Prostate gland (tissue), 2 donors: ENCODE measurements at regions not wholly inside any gene's neighbourhood (a gene's known extent, or its start where the extent isn't known, plus 50 kb on each side); places are given as distances from the start of the nearest gene placed in this dataset.

Experiments
- CTCF ChIP-seq, 4 experiments: fragments of 200-600 bp in 2 of 4; fragments of 450-650 bp in 2 of 4; sonication (generic) in 2 of 4; IDR thresholded peaks; 1 replicate in 3 of 4; 2 replicates in 1 of 4; pipeline ENCODE4 v1.5.1; 2016 to 2019; ENCODE audit warnings: antibody characterized with exemption in 4 of 4, mild to moderate bottlenecking in 2 of 4, moderate library complexity in 2 of 4
- POLR2A ChIP-seq: fragments of 450-650 bp; IDR thresholded peaks from one replicate; pipeline ENCODE4 v1.6.1; 2016; ENCODE audit warnings: antibody characterized with exemption, mild to moderate bottlenecking

GRCh38 chr2:51263951-51264350 lies 232.0 kb upstream of the NRXN1 start:
- TF ChIP-seq CTCF (IDR thresholded peaks at IDR 0.05) (no peak), POLR2A (no peak)
